ENCODE measurements at regions not wholly inside any gene's neighbourhood (a gene's known extent, or its start where the extent isn't known, plus 50 kb on each side); places are given as distances from the start of the nearest gene placed in this dataset.

GRCh38 chrX:44080083-44080482 is 106.9 kb upstream of the NDP start:
- H4K91ac ChIP-seq (ENCODE audit: insufficient read depth, low read depth, low read length) = no peak overlapping the region
- CTCF ChIA-PET = no interaction called here
- no peak overlapping the region for H2BK15ac ChIP-seq (ENCODE audit: low read depth, low read length)
- no peak overlapping the region for H3K18ac ChIP-seq (ENCODE audit: low read depth, low read length)
- H2BK5ac ChIP-seq (ENCODE audit: low read depth, low read length, poor library complexity, severe bottlenecking) = no peak overlapping the region
- dilution Hi-C loops (cut with HindIII; ENCODE audit: low sequenced_read_pairs, unreplicated experiment) (no loop called here), in situ Hi-C loops (cut with MboI; ENCODE audit: low sequenced_read_pairs) (no loop called here), intact Hi-C loops (cut with micrococcal nuclease) (no loop called here)
- BruUV-seq (replicated peaks) = no TSS peak
- no peaks in the 10 kb centered on the region for H3K36me3 ChIP-seq (ENCODE audit: control insufficient read depth, insufficient read depth, low read length)
- no peak overlapping the region for H3K23ac ChIP-seq (ENCODE audit: low read depth, low read length)
- no peak overlapping the region for H3K4me3 ChIP-seq (ENCODE audit: insufficient read depth, low read depth, low read length)
- H2BK20ac ChIP-seq (ENCODE audit: low read depth, low read length) = no peak overlapping the region
- H3K56ac ChIP-seq (ENCODE audit: extremely low read depth, insufficient read depth, low read length) = no peak overlapping the region
- no peak overlapping the region for H2AFZ ChIP-seq (replicated peaks; ENCODE audit: low read length, poor library complexity)
- H3K9me3 ChIP-seq (ENCODE audit: control insufficient read depth, insufficient read depth, low read length) = no peaks in the 10 kb centered on the region
- H3K9ac ChIP-seq (ENCODE audit: low read depth, low read length) = no peak overlapping the region
- no peak overlapping the region for H3K14ac ChIP-seq (replicated peaks; ENCODE audit: low read depth, low read length)
- no peak overlapping the region for H2AK9ac ChIP-seq (replicated peaks; ENCODE audit: low read depth, low read length, poor library complexity)
- H2AK5ac ChIP-seq (ENCODE audit: low read depth, low read length) = no peak overlapping the region
- H3K27me3 ChIP-seq (ENCODE audit: control insufficient read depth, insufficient read depth, low read length) = no peaks in the 10 kb centered on the region; the same call in none of the 2 replicates
- no peak overlapping the region for H4K5ac ChIP-seq (ENCODE audit: low read depth, low read length)
- H3K79me1 ChIP-seq (ENCODE audit: low read depth in 1 of 2, low read length in 2 of 2) = no peaks in the 10 kb centered on the region
- H3K4me2 ChIP-seq (ENCODE audit: low read depth, low read length) = no peak overlapping the region
- POLR2A ChIA-PET (ENCODE audit: unreplicated experiment) = no interaction called here
- no peaks in the 10 kb centered on the region for H3K9me1 ChIP-seq (ENCODE audit: insufficient read depth, low read length)
- no peak for DNase-seq
- no peak for ATAC-seq (ENCODE audit: low read depth)
- no peak overlapping the region for H3K4ac ChIP-seq (ENCODE audit: low read depth, low read length)
- H3K4me1 ChIP-seq (ENCODE audit: control insufficient read depth, insufficient read depth, low read length) = no peaks in the 10 kb centered on the region
- TF ChIP-seq CHD1 (IDR thresholded peaks at IDR 0.05; ENCODE audit: low read depth, low read length) (no peak), RCOR1 (IDR thresholded peaks at IDR 0.05; ENCODE audit: insufficient replicate concordance, low read length) (no peak), FOS (IDR thresholded peaks at IDR 0.05; ENCODE audit: low read depth, low read length) (no peak), RFX5 (IDR thresholded peaks at IDR 0.05; ENCODE audit: low read depth, low read length) (no peak)
- no peak overlapping the region for H2BK120ac ChIP-seq (ENCODE audit: low read depth, low read length)
- no peak overlapping the region for H4K8ac ChIP-seq (ENCODE audit: low read depth in 2 of 2, low read length in 2 of 2)
- H3K27ac ChIP-seq (ENCODE audit: insufficient read depth, low read length) = no peak overlapping the region
- no peaks in the 10 kb centered on the region for H4K20me1 ChIP-seq (ENCODE audit: insufficient read depth, low read length)
- WGBS, 2 experiments (ENCODE audit: extremely low coverage in 2 of 2, insufficient read length in 1 of 2) = no CpG with 5 or more reads among the region's 7 CpGs

All from IMR-90 (cell line).